ENCODE measurements at regions not wholly inside any gene's neighbourhood (a gene's known extent, or its start where the extent isn't known, plus 50 kb on each side); places are given as distances from the start of the nearest gene placed in this dataset.

DNA sequence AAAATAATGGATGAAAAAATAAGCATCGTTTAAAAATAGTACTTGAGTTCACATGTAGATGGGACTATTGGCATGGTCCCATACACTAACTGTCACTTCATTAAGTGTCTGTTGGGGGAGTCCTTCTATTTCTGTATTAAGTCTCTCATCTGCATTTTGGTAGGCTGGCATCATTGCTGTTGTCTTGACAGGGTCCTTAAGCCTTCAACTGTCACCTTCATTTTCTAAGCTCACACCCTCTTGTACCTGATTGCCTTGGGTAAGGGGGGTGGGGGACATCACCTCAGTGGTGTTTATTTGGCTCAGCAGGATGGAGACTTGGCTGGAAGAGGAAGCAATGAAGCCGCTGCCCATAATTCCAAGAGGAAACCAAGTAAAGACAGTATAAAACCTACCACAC, 202.0 kb upstream of the VEPH1 start:
- intact Hi-C loops (cut with micrococcal nuclease) (no loop called here), in situ Hi-C loops (cut with MboI) (no loop called here)
- no TSS peak for BruUV-seq (replicated peaks)
- no peak overlapping the region for H3K4me2 ChIP-seq (ENCODE audit: insufficient read depth, low read length)
- H3K9ac ChIP-seq (ENCODE audit: insufficient read depth in 1 of 2, low read depth in 2 of 2, low read length in 2 of 2): no peak overlapping the region
- no peaks in the 10 kb centered on the region for H3K9me1 ChIP-seq (ENCODE audit: control insufficient read depth, insufficient read depth, low read length)
- H4K20me1 ChIP-seq (replicated peaks; ENCODE audit: control insufficient read depth, insufficient read depth, low read length): no peaks in the 10 kb centered on the region
- H3K4me1 ChIP-seq (replicated peaks in 1 of 2; ENCODE audit: control insufficient read depth in 2 of 2, insufficient read depth in 2 of 2, low read length in 2 of 2): no peaks in the 10 kb centered on the region
- no peak overlapping the region for H3K4me3 ChIP-seq
- H3K27me3 ChIP-seq (ENCODE audit: control insufficient read depth in 2 of 2, insufficient read depth in 2 of 2, low read length in 2 of 2): no peaks in the 10 kb centered on the region
- ATAC-seq (no peak), FAIRE-seq (no peak), DNase-seq (ENCODE audit: extremely low read depth in 1 of 4, low spot score in 3 of 4) (no peak)
- WGBS (ENCODE audit: insufficient coverage, low coverage, missing lambda C conversion rate): 0% methylated on average over 2 of the region's 2 CpGs
- POLR2A ChIA-PET: no interaction called here
- no peak overlapping the region for H2AFZ ChIP-seq (ENCODE audit: low read depth, low read length)
- no peaks in the 10 kb centered on the region for H3K9me3 ChIP-seq (replicated peaks; ENCODE audit: control insufficient read depth, insufficient read depth, low read depth, low read length)
- CTCF ChIA-PET (ENCODE audit: low intra/inter-chr PET ratio): no interaction called here
- H3K27ac ChIP-seq (ENCODE audit: extremely low read depth, low read depth, low read length): no peak overlapping the region
- H3K36me3 ChIP-seq (ENCODE audit: control insufficient read depth, insufficient read depth, low read length): no peaks in the 10 kb centered on the region
- no peaks in the 10 kb centered on the region for H3K79me2 ChIP-seq (ENCODE audit: control insufficient read depth, insufficient read depth, low read length)
- TF ChIP-seq KDM4B (IDR thresholded peaks at IDR 0.05; ENCODE audit: borderline replicate concordance in 2 of 2, low read depth in 1 of 2) (no peak), CBX1 (IDR thresholded peaks at IDR 0.05; ENCODE audit: low read depth) (no peak), ZZZ3 (IDR thresholded peaks at IDR 0.05) (no peak), MIER1 (IDR thresholded peaks at IDR 0.05; ENCODE audit: low read depth) (no peak), NCOR1 (IDR thresholded peaks at IDR 0.05) (no peak), PTRF (tag; IDR thresholded peaks at IDR 0.05) (no peak), RBFOX2 (IDR thresholded peaks at IDR 0.05; ENCODE audit: low read depth, low read length) (no peak), ZNF23 (CRISPR knock-in tag; IDR thresholded peaks at IDR 0.05) (no peak), NFXL1 (CRISPR knock-in tag; IDR thresholded peaks at IDR 0.05) (no peak), SMARCA4 (IDR thresholded peaks at IDR 0.05) (no peak), KHSRP (IDR thresholded peaks at IDR 0.05) (no peak), XRCC3 (IDR thresholded peaks at IDR 0.05) (no peak), FOXJ3 (CRISPR knock-in tag; IDR thresholded peaks at IDR 0.05) (no peak), KDM5B (IDR thresholded peaks at IDR 0.05; ENCODE audit: insufficient replicate concordance, low read depth, low read length) (no peak)
- TF ChIP-seq, protein P1, sequence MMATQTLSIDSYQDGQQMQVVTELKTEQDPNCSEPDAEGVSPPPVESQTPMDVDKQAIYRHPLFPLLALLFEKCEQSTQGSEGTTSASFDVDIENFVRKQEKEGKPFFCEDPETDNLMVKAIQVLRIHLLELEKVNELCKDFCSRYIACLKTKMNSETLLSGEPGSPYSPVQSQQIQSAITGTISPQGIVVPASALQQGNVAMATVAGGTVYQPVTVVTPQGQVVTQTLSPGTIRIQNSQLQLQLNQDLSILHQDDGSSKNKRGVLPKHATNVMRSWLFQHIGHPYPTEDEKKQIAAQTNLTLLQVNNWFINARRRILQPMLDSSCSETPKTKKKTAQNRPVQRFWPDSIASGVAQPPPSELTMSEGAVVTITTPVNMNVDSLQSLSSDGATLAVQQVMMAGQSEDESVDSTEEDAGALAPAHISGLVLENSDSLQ (IDR thresholded peaks at IDR 0.05): no peak
- TF ChIP-seq, protein P2, sequence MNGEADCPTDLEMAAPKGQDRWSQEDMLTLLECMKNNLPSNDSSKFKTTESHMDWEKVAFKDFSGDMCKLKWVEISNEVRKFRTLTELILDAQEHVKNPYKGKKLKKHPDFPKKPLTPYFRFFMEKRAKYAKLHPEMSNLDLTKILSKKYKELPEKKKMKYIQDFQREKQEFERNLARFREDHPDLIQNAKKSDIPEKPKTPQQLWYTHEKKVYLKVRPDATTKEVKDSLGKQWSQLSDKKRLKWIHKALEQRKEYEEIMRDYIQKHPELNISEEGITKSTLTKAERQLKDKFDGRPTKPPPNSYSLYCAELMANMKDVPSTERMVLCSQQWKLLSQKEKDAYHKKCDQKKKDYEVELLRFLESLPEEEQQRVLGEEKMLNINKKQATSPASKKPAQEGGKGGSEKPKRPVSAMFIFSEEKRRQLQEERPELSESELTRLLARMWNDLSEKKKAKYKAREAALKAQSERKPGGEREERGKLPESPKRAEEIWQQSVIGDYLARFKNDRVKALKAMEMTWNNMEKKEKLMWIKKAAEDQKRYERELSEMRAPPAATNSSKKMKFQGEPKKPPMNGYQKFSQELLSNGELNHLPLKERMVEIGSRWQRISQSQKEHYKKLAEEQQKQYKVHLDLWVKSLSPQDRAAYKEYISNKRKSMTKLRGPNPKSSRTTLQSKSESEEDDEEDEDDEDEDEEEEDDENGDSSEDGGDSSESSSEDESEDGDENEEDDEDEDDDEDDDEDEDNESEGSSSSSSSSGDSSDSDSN (IDR thresholded peaks at IDR 0.05; ENCODE audit: borderline replicate concordance in 1 of 2, low read depth in 2 of 2, low read length in 2 of 2): no peak
- TF ChIP-seq, protein P3, sequence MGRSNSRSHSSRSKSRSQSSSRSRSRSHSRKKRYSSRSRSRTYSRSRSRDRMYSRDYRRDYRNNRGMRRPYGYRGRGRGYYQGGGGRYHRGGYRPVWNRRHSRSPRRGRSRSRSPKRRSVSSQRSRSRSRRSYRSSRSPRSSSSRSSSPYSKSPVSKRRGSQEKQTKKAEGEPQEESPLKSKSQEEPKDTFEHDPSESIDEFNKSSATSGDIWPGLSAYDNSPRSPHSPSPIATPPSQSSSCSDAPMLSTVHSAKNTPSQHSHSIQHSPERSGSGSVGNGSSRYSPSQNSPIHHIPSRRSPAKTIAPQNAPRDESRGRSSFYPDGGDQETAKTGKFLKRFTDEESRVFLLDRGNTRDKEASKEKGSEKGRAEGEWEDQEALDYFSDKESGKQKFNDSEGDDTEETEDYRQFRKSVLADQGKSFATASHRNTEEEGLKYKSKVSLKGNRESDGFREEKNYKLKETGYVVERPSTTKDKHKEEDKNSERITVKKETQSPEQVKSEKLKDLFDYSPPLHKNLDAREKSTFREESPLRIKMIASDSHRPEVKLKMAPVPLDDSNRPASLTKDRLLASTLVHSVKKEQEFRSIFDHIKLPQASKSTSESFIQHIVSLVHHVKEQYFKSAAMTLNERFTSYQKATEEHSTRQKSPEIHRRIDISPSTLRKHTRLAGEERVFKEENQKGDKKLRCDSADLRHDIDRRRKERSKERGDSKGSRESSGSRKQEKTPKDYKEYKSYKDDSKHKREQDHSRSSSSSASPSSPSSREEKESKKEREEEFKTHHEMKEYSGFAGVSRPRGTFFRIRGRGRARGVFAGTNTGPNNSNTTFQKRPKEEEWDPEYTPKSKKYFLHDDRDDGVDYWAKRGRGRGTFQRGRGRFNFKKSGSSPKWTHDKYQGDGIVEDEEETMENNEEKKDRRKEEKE (IDR thresholded peaks at IDR 0.05; ENCODE audit: borderline replicate concordance in 1 of 2, control insufficient read depth in 1 of 2, low read depth in 2 of 2, low read length in 1 of 2): no peak
